Testis (tissue), 2 donors: ENCODE measurements at regions not wholly inside any gene's neighbourhood (a gene's known extent, or its start where the extent isn't known, plus 50 kb on each side); places are given as distances from the start of the nearest gene placed in this dataset.

Source experiments
- DNase-seq: peaks from one replicate; pipeline ENCODE4 v3.0.0-alpha.2; 2019
- H3K27ac ChIP-seq, 2 donors: fragments of 200-600 bp; sonication (generic); one replicate each; pipeline ENCODE4 v1.5.1; 2019
- H3K27me3 ChIP-seq: fragments of 200-600 bp; sonication (generic); one replicate; pipeline ENCODE4 v1.5.1; 2019
- H3K36me3 ChIP-seq: fragments of 200-600 bp; sonication (generic); one replicate; pipeline ENCODE4 v1.5.1; 2017; ENCODE audit warnings: low read depth; ENCODE audit errors: missing control alignments
- H3K4me1 ChIP-seq: fragments of 200-600 bp; sonication (generic); one replicate; pipeline ENCODE4 v1.5.1; 2019
- H3K4me3 ChIP-seq, 2 donors: fragments of 200-600 bp; sonication (generic); one replicate each; pipeline ENCODE4 v1.5.1; 2017 to 2019
- H3K9me3 ChIP-seq: fragments of 200-600 bp; sonication (generic); one replicate; pipeline ENCODE4 v1.5.1; 2017
- CTCF ChIP-seq, 3 experiments: fragments of 450-650 bp in 2 of 3; fragments of 200-600 bp in 1 of 3; sonication (generic) in 1 of 3; IDR thresholded peaks; one replicate each; pipeline ENCODE4 v1.5.1; 2016 to 2019; ENCODE audit warnings: antibody characterized with exemption in 3 of 3, mild to moderate bottlenecking in 2 of 3, moderate library complexity in 1 of 3
- POLR2A ChIP-seq: fragments of 450-650 bp; IDR thresholded peaks from one replicate; pipeline ENCODE4 v1.6.1; 2017; ENCODE audit warnings: antibody characterized with exemption, mild to moderate bottlenecking, moderate library complexity
- WGBS, 2 donors: methylation state at CpG; one replicate each; pipeline ENCODE4 v1.1.5; 2018; 5-methylcytosine and 5-hydroxymethylcytosine counted together
- intact Hi-C: fragments of 100-400 bp; cut with DNase I; formaldehyde crosslinking; loops from one replicate; pipeline ENCODE4 v1.15.1; 2023; ENCODE audit warnings: low total_unique reads

- Histone ChIP-seq H3K27me3 (no peaks in the 10 kb centered on the region), H3K27ac (peak overlapping the region in 1 of 2 donors; percentile 60), H3K9me3 (no peaks in the 10 kb centered on the region), H3K4me1 (no peaks in the 10 kb centered on the region), H3K4me3 (peak overlapping the region; percentile 51 to 61), H3K36me3 (no peaks in the 10 kb centered on the region)
- 60 to 76% methylated on average over 15 to 18 of the region's 18 CpGs for WGBS, 2 donors
- TF ChIP-seq CTCF (IDR thresholded peaks at IDR 0.05) (no peak), POLR2A (no peak)
- peak; percentile 82 for DNase-seq
- intact Hi-C loops = no loop called here
Observed at GRCh38 chr2:121902171-121902591, 146.7 kb downstream of the TSN start.

GRCh38 chr2:121902616-121903015, 147.2 kb downstream of the TSN start:
- Histone ChIP-seq H3K27me3 (no peaks in the 10 kb centered on the region), H3K27ac (peak overlapping the region in 1 of 2 donors; percentile 60), H3K9me3 (no peaks in the 10 kb centered on the region), H3K4me1 (no peaks in the 10 kb centered on the region), H3K36me3 (no peaks in the 10 kb centered on the region), H3K4me3 (peak overlapping the region; percentile 51 to 61)
- intact Hi-C loops = no loop called here
- WGBS, 2 donors = 43 to 50% methylated on average over 11 to 13 of the region's 13 CpGs
- no peak for TF ChIP-seq CTCF (IDR thresholded peaks at IDR 0.05)
- TF ChIP-seq POLR2A = no peak
- peak; percentile 34 for DNase-seq

GRCh38 chr2:121903037-121903689, 147.7 kb downstream of the TSN start:
- DNase-seq = no peak
- no peak for TF ChIP-seq POLR2A
- TF ChIP-seq CTCF (IDR thresholded peaks at IDR 0.05) = no peak
- intact Hi-C loops = no loop called here
- H3K27ac ChIP-seq = peak overlapping the region in 1 of 2 donors; percentile 60
- H3K4me3 ChIP-seq = peak overlapping the region; percentile 51 to 61
- WGBS, 2 donors = 20 to 52% methylated on average over 14 of the region's 14 CpGs
- no peaks in the 10 kb centered on the region for H3K27me3 ChIP-seq
- no peaks in the 10 kb centered on the region for H3K9me3 ChIP-seq
- H3K4me1 ChIP-seq = no peaks in the 10 kb centered on the region
- H3K36me3 ChIP-seq = no peaks in the 10 kb centered on the region

GRCh38 chr2:121904656-121905055, 149.2 kb downstream of the TSN start:
- H3K9me3 ChIP-seq = no peaks in the 10 kb centered on the region
- no peaks in the 10 kb centered on the region for H3K36me3 ChIP-seq
- H3K27me3 ChIP-seq = no peaks in the 10 kb centered on the region
- TF ChIP-seq CTCF (IDR thresholded peaks at IDR 0.05) (no peak), POLR2A (no peak)
- H3K4me3 ChIP-seq = no peak overlapping the region
- DNase-seq = no peak
- 92 to 93% methylated on average over 2 of the region's 2 CpGs for WGBS, 2 donors
- intact Hi-C loops = no loop called here
- H3K4me1 ChIP-seq = no peaks in the 10 kb centered on the region
- no peak overlapping the region for H3K27ac ChIP-seq

- Histone ChIP-seq H3K27me3 (no peaks in the 10 kb centered on the region), H3K36me3 (no peaks in the 10 kb centered on the region), H3K4me3 (no peak overlapping the region), H3K27ac (no peak overlapping the region), H3K4me1 (no peaks in the 10 kb centered on the region), H3K9me3 (no peaks in the 10 kb centered on the region)
- intact Hi-C loops = no loop called here
- DNase-seq = no peak
- TF ChIP-seq CTCF (IDR thresholded peaks at IDR 0.05) = no peak
- TF ChIP-seq POLR2A = no peak
- 89 to 93% methylated on average over 7 of the region's 7 CpGs for WGBS, 2 donors
Observed at GRCh38 chr2:121905201-121905600, 149.8 kb downstream of the TSN start.
